ENCODE measurements at regions not wholly inside any gene's neighbourhood (a gene's known extent, or its start where the extent isn't known, plus 50 kb on each side); places are given as distances from the start of the nearest gene placed in this dataset.

GRCh38 chr19:46911456-46911855 is 50.7 kb downstream of the ARHGAP35 start:
- DNase-seq: no peak

GRCh38 chr19:46913198-46913851 is 52.5 kb downstream of the ARHGAP35 start:
- DNase-seq: no peak

GRCh38 chr19:46913852-46914430 is 53.1 kb downstream of the ARHGAP35 start:
- no peak for DNase-seq

GRCh38 chr19:46915386-46915785 is 54.6 kb downstream of the ARHGAP35 start:
- no peak for DNase-seq

GRCh38 chr19:46917002-46917401 is 56.2 kb downstream of the ARHGAP35 start:
- DNase-seq: no peak

GRCh38 chr19:46919324-46919723 is 58.5 kb downstream of the ARHGAP35 start:
- DNase-seq: no peak

- DNase-seq: no peak
These were observed 59.6 kb downstream of the ARHGAP35 start for GRCh38 chr19:46920362-46920761.

GRCh38 chr19:46921071-46921470 is 60.3 kb downstream of the ARHGAP35 start:
- no peak for DNase-seq

- no peak for DNase-seq
These were observed 61.7 kb downstream of the ARHGAP35 start for GRCh38 chr19:46922465-46922864.

GRCh38 chr19:46924874-46925547 is 64.2 kb downstream of the ARHGAP35 start:
- DNase-seq: no peak

- no peak for DNase-seq
These were observed 64.8 kb downstream of the ARHGAP35 start for GRCh38 chr19:46925548-46925950.

- peak; percentile 37 for DNase-seq
These were observed 65.6 kb downstream of the ARHGAP35 start for GRCh38 chr19:46926170-46927071.

- no peak for DNase-seq
These were observed 66.3 kb downstream of the ARHGAP35 start for GRCh38 chr19:46927106-46927505.

GRCh38 chr19:46927893-46928292 is 67.1 kb downstream of the ARHGAP35 start:
- DNase-seq: no peak

- no peak for DNase-seq
These were observed 68.2 kb downstream of the ARHGAP35 start for GRCh38 chr19:46928951-46929350.

- no peak for DNase-seq
These were observed 70.4 kb downstream of the ARHGAP35 start for GRCh38 chr19:46931202-46931601.

- no peak for DNase-seq
These were observed 71.5 kb downstream of the ARHGAP35 start for GRCh38 chr19:46932346-46932745.

- no peak for DNase-seq
These were observed 74.4 kb downstream of the ARHGAP35 start for GRCh38 chr19:46935066-46935663.

- DNase-seq: no peak
These were observed 76.3 kb upstream of the NPAS1 start for GRCh38 chr19:46943150-46943946.

GRCh38 chr19:46944123-46944748 is 75.4 kb upstream of the NPAS1 start:
- no peak for DNase-seq

- peak; percentile 67 for DNase-seq
These were observed 74.6 kb upstream of the NPAS1 start for GRCh38 chr19:46944918-46945628.
